HG03575 (cell line): ENCODE measurements at regions not wholly inside any gene's neighbourhood (a gene's known extent, or its start where the extent isn't known, plus 50 kb on each side); places are given as distances from the start of the nearest gene placed in this dataset.
"Not testable (repeated sequence)": the region's sequence is repeated elsewhere in the genome, so short reads cannot be mapped to it uniquely, and the experiment has no call there.

Experiments
- ATAC-seq: cut with Tn5 transposase; IDR thresholded peaks from one replicate; pipeline ENCODE4 v1.9.1; 2021; ENCODE audit not compliant: unreplicated experiment, insufficient number of reproducible peaks, low FRiP score; ENCODE audit errors: extremely low read depth

DNA sequence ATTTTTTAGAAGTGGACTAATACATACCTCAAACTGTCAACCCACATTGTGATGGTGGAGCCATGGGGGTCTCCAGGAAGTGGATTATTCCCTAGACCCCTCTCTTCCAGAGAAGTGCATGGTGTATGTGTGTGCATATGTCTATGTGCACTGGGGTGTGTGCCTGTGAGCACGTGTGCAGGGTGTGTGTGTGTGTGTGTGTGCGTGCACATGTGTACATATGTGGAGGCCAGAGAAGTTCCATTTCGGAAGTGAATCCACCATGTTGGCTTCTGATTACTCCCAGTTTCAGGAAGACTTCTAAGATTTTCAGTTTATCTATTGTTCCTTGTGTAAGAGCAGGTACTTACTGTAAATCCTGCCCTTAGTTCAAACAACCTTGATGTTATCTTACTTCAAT lies 208.5 kb upstream of the SULF2 start:
- ATAC-seq = no peak

DNA sequence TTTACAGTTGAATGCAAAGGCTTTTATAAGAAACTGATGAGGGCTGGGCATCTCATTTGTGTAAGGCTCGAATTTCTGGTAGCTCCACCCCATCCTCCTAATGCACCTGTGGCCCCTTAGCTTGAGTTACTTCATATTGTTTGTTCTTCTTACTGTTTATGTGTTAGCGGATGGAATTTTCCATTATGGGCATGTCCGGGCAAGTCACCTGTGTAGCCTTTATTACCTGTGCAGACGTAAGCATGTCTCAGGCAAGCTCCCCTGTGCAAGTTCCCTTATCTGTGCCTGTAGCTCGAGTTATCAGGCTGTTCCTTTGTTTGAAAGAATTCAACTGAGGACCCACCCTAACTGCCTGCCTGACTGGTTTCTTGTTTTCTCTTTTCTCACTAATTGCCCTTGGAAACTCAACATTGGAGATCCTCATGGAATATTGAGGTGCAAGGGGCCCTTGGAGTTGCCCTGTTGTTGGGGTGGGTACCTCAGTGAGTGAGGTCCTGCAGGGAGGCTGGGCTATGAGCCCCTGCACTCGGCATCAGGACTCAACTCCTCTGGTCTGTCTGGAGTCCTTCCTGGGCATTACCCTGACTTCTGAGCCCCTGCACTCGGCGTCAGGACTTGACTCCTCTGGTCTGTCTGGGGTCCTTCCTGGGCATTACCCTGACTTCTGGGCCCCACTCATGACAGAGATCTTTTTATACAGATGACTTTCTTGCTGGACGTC lies 207.9 kb upstream of the SULF2 start:
- no peak for ATAC-seq

DNA sequence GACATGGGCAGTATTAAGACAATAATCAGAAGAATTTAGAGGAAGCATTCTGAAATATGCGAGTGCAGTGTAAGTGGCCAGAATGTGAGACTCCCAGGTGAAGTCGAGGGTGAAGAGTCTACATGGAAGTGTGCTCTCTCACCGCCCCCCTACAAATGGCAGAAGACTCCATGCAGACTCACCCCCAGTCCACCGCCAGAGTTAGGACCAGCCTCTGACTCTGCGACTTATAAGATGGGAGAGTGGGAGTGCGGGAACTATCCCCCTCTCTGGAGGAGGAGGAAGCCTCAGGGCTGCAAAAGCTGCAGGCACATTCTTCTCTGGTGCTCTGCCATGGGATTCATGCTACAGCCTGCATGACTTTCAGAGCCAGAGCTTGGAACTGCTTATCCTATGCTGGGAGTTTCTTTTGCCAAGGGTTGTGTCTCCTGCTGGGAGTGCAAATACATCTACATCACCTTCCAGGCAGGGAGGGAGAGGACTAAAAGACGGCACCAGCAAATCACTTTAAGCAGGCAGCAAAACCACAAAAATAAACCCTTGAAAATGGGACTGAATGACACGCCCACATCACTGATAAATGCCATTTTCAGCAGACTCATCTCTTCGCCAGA lies 206.7 kb upstream of the SULF2 start:
- ATAC-seq = no peak

DNA sequence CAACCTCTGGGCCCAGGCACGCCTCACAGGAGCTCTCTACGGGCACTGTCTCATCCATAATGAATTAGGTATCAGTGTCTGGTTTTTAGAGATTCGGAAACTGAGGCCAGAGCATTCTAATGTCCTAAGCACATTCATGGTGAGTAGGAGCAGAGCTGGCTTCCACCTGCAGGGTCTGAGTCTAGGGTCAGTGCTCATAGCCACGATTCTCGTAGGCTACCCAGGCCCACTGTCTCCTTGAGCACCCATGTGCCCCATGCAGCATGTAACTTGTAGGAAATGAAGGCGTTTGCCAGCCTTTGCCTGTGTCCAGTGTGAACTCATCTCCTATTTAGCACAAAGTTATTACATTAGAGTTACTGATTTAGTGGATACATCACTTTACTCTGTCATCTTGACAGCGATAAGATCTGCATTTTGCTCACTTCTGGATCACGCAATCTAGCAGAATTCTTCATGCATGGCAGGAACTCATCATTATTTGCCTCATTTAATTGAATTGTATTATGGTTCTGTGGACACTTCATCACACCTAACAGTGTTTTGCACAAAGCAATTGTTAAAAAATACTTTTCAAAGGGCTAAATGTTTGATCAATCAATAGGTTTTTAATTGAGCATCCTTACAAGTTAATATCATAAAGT lies 205.3 kb upstream of the SULF2 start:
- no peak for ATAC-seq

DNA sequence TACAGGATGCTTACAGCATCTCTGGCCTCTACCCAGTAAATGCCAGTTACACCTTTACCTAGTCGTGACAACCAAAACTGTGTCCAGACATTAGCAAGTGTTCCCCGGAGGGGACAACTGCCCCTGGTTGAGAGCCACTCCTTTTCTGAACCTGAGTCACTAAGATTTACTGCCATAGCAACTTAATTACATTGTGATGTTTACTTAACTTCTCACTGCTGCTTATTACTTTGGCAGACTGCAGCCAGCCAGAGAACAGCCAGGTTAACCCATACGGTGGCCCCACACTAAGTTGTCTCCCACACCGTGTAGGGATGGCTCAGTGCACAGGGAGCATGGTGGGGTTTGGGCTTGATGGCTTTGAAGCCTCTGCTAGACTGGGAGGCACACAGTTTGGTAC lies 204.7 kb upstream of the SULF2 start:
- ATAC-seq = no peak

DNA sequence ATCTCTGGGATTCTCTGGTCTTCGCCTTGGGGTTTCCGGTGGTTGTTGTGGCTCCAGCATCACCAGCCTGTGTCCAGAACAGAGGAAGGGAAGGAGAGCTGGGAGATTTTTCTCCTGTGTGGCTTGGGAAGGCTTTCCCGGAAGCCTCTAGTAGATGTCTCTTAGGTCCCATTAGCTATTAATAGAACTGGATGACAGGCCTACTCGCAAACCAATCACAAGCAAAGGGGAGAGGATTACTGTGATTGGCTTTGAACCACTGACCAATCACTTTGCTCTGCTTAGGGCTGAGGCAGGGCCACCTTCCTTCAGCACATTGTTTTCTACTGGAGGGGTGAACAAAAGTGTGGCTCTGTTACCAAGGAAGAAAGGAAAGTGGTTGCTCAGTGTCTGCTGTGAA lies 203.4 kb upstream of the SULF2 start:
- ATAC-seq = no peak

DNA sequence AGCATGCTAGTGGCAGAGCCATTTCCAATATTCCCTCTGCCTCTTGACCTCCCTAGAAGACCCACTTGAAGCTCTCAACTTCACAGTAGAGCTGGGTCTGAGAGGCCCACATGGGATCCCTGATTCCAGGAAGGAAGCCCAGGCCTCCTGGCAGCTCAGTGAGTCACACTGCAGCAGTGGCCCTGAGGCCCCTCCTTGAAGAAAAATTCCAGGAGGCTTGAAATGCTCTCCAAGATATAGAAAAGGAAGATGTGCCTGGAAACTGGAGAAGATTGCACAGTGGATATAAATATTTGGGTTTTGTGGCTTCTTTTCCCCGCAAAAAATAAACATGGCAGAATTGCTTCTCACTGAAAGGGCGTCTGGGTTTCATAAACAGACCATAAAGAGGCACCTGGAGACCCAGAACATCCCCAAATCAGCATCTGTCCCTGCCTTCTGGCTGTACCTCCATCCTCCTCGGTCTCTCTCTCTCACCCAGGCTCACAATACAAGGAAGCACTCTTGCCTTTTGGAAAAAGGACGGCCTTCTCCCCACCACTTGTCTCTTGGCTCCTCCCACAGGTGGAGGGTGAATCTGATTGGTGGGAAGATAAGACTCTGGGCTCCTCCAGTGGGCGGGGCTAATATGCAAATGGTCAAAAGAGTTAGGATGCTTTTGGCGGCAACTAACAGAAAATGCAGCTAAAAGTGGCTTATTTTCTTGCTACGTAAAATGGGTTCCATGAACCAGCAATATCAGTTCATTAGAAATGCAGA lies 200.0 kb upstream of the SULF2 start:
- ATAC-seq = no peak

DNA sequence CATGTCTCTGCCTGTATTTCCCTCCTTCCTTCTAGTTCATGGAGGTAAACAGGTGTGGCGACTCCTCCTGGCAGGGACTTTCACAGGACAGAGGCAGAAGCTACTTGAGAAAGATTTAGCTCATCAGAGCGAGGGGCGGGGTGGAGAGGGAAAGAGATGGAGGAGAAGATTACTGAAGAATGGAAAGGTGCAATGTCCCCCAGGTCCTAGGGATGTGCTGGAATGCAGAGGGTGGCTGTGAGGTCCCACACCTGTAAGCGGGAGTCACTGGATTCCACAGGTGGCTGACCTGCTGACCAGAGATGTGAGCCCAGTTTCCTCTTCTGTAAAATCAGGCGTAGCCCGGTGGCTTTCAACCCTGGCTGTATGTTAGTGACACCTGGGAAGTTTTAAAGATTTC lies 199.2 kb upstream of the SULF2 start:
- no peak for ATAC-seq

DNA sequence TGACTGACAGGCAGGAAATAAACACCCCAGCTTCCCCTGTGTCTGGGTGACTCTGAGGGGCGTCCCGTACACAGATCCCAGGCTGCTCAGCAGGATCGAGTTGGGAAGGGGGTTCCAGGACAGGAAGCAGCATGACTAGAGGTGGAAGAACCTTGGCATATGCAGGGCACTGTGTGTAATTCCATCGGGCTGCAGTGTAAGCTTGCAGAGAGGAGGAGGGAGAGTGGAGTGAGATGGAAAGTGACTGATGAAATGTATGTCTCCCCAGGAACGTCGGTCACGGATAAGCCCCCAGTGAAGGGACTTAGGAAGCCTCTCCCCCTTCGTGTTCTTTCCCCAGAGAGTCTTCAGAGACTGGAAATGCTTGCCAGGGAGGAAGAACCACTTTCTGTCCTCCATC lies 198.4 kb upstream of the SULF2 start:
- ATAC-seq = not testable (repeated sequence)

DNA sequence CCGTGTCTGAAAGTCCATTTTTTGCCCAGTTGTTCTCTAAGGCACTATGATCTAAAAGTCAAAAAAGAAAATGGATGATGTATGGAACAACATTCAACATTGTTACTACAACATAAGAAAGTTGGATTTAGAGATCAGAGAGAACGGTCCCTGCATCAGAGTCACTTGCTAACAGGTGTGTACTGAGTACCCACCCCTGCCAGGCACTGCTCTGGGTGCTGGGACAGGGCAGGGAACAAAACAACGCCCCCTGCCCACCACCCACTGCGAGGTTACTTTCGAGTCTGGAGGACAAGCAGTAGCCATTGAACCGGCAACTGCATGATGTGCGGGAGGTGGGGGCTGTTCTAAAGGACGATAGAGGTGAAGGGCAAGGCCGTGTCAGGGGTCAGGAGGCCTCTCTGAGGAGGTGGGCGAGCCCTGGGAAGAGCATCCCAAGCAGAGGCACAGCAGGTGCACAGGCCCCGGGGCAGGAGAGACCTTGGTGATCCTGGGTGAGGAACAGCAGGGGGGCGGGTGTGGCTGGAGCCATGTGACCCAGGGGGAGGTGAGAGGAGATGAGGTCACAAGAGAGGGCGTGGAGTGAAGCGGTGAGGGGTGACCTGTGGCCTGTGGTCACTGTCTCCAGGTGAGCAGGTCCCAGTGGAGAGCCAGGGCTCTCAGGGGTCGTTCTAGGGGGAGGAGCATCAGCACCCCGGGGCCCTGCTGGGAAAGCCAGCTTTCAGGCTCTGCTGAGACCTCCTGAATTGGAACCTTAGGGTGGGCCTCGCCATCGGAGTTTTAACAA lies 197.5 kb upstream of the SULF2 start:
- ATAC-seq = no peak

DNA sequence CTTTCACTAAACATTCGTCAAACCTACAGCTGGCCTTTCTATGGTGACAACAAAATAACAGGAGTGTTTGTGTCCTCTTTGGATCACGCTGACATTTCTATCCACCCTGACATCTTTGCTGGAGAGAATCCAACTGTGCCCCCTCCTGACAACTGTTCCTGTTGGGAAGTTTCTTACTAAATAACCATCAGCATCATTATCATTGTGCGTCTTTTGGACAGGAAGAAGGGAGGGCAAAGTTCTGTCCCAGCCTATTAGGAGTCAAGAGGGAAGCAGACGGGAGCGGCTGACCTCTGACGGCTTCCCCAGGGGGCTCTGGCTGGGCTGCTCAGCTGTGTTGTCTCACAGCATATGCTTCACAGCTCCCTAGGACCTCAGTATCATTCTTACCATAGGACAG lies 195.9 kb upstream of the SULF2 start:
- ATAC-seq = no peak

DNA sequence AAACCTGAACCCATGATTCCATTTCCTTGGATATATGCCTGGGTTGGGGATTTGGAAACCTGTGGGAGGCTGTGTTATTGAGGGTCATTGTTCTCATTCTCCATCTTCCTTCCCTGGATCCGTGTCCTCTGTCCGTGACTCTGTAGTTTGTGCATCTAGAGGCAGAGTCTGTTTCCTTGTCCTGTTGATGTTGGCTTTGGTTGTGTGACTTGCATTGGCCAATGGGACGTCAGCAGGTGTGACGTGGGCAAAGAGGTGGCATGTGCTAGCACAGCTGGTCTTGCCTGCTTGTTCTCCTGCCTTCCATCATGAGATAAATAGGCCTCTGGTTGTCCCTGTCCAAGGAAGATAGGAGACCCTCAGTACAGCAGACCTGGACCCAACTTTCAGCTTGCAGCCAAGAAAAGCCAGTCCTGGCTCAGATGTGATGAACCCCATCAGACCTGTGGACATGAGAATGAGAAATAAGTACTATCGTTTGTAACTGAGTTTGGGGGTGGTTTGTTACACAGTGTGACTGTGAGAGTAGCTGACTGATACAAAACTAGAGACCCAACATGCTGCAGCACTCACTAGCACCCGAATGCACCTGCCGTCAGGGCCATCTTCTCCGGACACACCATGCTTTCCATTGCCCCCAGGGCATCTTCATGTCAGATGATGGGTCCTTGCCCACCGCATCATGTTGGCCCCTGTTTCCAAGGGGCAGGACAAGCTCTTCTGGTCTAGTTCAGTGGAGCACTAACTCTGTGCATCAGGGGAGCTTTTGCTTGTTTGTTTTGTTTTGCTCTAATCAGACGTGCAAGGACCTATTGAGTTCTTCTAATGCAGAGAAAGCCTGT lies 195.3 kb upstream of the SULF2 start:
- ATAC-seq = no peak

DNA sequence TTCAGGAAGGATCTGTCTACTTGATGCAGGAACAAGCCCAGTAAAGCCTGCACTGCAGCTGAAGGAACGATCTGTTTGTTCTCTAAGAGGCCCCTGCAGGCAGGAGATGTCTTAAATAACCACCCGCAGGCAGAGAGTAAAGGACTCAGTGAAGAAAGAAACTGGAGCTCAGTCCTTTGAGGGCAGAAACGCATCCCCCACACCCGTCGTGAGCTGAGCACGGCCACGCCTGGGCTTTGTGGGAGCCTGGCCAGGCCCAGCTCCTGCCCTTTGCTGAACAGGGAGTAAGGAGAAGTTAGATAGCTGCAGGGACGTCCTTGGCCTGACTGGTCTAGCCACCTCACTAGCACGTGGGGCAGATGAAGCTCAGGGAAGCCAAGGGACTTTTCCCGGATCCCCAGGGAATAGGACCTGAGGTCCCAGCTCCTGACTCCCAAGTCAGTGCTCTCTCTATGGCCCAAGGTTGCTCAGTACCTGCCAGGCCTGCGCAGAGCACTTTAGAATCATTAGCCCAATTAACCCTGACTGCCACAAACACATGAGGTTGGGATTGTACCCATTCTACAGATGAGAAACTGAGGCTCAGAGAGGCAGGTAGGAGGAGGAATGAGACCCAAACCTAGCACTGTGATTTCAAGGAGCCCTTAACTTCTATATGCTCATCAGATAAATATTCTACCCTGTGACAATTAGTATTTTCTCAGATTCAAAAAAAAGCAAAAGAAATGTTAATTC lies 194.2 kb upstream of the SULF2 start:
- ATAC-seq = not testable (repeated sequence)

DNA sequence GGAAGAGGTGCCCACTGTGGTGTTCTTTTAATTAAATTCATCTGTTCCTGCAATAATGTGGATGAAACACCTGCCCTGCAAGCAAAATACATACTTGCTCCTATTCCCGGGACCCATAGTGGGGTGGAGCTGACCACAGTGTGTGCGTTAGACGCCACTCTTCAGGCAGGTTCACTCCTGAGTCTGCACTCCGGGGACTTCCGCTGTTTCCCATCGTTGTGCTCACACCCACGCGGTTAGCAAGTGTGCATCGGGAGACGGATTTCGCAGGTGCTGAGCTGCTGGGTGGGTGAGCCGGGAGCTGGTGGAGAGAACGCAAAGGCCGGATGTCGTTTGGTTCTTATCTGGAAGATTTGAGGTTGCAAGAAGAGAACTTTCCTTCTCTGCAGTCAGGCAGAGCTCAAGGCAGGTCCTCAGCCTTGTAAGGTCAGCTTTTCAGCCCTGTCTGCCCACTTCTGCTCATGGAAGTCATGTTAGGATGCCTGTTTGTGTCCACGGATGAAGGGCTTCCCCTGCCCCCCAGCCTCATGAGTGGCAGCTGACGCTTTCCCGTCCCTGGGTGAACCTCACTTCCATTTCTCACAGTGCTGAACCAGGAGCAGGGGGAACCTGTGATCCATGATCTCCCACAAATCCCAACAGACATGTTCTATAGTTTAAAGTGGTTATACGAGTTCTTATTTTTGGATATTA lies 193.3 kb upstream of the SULF2 start:
- not testable (repeated sequence) for ATAC-seq

DNA sequence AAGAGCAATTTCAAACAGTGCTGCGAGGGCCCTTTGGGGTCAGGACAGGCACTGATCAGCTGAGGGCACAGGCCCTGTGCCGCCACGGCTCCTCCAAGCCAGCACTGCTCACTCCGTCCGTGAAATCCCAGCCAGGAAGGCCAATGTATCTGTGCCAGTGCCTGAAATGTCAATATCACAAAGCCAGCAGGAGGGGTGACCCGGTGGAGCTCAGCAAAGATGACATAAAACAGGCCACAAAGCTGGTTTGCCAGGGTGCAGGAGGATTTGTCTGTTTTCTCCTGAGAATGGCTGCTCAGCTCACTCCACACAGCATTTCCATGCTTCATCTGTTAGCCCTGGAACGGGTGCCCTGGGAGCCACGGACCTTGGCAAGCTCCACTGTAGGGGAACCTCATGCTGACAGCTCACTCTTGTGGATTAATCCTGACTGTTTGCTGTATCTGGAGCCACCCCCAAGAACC lies 192.5 kb upstream of the SULF2 start:
- not testable (repeated sequence) for ATAC-seq

DNA sequence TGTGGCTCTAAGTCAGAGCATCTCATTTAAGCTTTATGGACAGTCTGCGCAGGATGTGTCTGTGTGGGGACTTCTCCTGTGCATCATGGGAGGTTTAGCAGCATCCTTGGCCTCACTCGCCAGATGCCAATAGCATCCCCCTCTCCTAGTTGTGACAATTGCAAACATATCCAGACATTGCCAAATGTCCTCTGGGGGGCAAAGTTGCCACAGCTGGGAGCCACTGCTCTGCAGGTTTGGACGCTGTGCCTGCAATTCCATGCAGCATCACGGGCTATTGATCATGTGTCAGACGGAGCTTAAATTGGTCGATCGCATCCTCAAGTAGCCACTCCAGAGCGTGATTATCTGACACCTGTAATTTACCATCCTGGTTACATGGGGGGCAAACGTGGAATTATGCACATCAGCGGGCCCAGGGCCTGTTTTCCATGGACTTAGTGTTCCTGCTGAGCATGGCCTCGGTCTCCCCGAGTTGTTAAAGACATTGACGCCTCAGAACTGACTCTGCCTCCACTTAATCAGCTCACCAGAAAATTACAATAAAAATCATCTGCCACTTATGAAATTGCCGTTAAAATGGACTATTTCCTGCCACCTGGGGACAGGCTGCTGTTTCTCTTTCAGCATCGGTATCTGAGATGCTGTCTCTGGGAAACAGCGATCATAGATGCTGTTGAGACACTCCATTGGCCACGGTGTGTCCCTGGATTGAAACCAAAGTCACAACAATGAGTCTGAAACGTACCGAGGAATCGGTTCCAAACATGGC lies 191.9 kb upstream of the SULF2 start:
- not testable (repeated sequence) for ATAC-seq
